SK-N-SH (cell line): ENCODE measurements at regions not wholly inside any gene's neighbourhood (a gene's known extent, or its start where the extent isn't known, plus 50 kb on each side); places are given as distances from the start of the nearest gene placed in this dataset.

Experiments used
- CTCF ChIP-seq: fragments of 200-600 bp; sonication (generic); IDR thresholded peaks from 2 replicates; pipeline ENCODE4 v1.6.1; 2017; ENCODE audit warnings: antibody characterized with exemption, mild to moderate bottlenecking, moderate library complexity
- EP300 ChIP-seq, 2 experiments: IDR thresholded peaks; 2 replicates each; pipeline versions ENCODE4 v1.4.0 to v1.6.1; 2012; ENCODE audit warnings: borderline replicate concordance in 1 of 2, low read depth in 1 of 2, low read length in 1 of 2
- SIN3A ChIP-seq: IDR thresholded peaks from 2 replicates; pipeline ENCODE4 v1.6.1; 2012; ENCODE audit warnings: low read depth, mild to moderate bottlenecking, low read length, moderate library complexity, borderline replicate concordance
- SMC3 ChIP-seq: IDR thresholded peaks from 2 replicates; pipeline ENCODE4 v1.6.1; 2012; ENCODE audit warnings: low read depth, low read length, improper control_type of control experiment
- TEAD4 ChIP-seq: IDR thresholded peaks from 2 replicates; pipeline ENCODE4 v1.4.0; 2012; ENCODE audit warnings: mild to moderate bottlenecking, borderline replicate concordance; ENCODE audit not compliant: insufficient read depth
- USF1 ChIP-seq: IDR thresholded peaks from 2 replicates; pipeline ENCODE4 v1.4.0; 2012; ENCODE audit warnings: low read depth, borderline replicate concordance
- TF ChIP-seq, protein P1 (sequence below): IDR thresholded peaks from 2 replicates; pipeline ENCODE4; 2012

DNA sequence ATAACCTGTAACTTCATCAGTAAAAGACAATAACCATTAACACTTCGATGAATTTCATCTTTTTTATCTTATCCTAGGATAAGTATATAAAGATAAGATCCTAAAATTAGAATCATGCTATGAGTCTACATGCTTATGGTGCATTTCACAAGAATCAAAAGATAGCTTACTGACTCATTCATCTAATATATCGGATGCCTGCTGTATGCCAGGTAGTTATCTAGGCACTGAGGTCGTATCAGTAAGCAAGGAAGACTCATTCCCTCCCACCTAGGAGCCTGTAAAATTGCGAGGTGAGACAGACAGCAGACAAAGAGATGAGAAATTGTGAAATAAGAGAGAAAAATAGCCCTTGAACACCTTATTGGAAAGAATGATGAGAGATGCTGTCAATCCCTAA, 240.6 kb upstream of the ADAMTSL1 start:
- TF ChIP-seq TEAD4 = no peak
- no peak for TF ChIP-seq CTCF
- TF ChIP-seq SIN3A = no peak
- TF ChIP-seq SMC3 = no peak
- TF ChIP-seq USF1 = no peak
- TF ChIP-seq EP300 (IDR thresholded peaks at IDR 0.05; ENCODE audit: borderline replicate concordance in 1 of 2, low read depth in 1 of 2, low read length in 1 of 2) = no peak
- TF ChIP-seq, protein P1, sequence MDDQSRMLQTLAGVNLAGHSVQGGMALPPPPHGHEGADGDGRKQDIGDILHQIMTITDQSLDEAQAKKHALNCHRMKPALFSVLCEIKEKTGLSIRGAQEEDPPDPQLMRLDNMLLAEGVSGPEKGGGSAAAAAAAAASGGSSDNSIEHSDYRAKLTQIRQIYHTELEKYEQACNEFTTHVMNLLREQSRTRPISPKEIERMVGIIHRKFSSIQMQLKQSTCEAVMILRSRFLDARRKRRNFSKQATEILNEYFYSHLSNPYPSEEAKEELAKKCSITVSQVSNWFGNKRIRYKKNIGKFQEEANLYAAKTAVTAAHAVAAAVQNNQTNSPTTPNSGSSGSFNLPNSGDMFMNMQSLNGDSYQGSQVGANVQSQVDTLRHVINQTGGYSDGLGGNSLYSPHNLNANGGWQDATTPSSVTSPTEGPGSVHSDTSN = no peak
